BLaER1 (cell line): ENCODE measurements at regions not wholly inside any gene's neighbourhood (a gene's known extent, or its start where the extent isn't known, plus 50 kb on each side); places are given as distances from the start of the nearest gene placed in this dataset.

Experiments used
- H3K27ac ChIP-seq: shearing (Covaris generic); formaldehyde crosslinking; 2 replicates; pipeline ENCODE4 v1.8.1; 2022
- H3K27me3 ChIP-seq: shearing (Covaris generic); formaldehyde crosslinking; 2 replicates; pipeline ENCODE4 v1.8.1; 2022
- H3K36me3 ChIP-seq: shearing (Covaris generic); formaldehyde crosslinking; 2 replicates; pipeline ENCODE4 v1.8.1; 2022
- H3K4me1 ChIP-seq: shearing (Covaris generic); formaldehyde crosslinking; 2 replicates; pipeline ENCODE4 v1.8.1; 2022
- H3K4me2 ChIP-seq: shearing (Covaris generic); formaldehyde crosslinking; 2 replicates; pipeline ENCODE4 v1.8.1; 2022
- H3K4me3 ChIP-seq: shearing (Covaris generic); formaldehyde crosslinking; 2 replicates; pipeline ENCODE4 v1.8.1; 2022
- H3K9ac ChIP-seq: shearing (Covaris generic); formaldehyde crosslinking; 2 replicates; pipeline ENCODE4 v1.8.1; 2022
- H3K9me3 ChIP-seq: shearing (Covaris generic); formaldehyde crosslinking; 2 replicates; pipeline ENCODE4 v1.8.1; 2022
- H4K20me1 ChIP-seq: shearing (Covaris generic); formaldehyde crosslinking; 2 replicates; pipeline ENCODE4 v1.8.1; 2022
- Cebpa-rat ChIP-seq: shearing (Covaris generic); IDR thresholded peaks from 2 replicates; pipeline ENCODE4 v1.8.1; 2022

GRCh38 chr20:41956338-41957074 lies 338.3 kb upstream of the CHD6 start:
- Histone ChIP-seq H3K27me3 (no peaks in the 10 kb centered on the region), H3K9me3 (no peaks in the 10 kb centered on the region), H3K4me2 (no peak overlapping the region), H3K36me3 (no peaks in the 10 kb centered on the region), H3K4me1 (no peaks in the 10 kb centered on the region; the same call in 1 of the 2 replicates), H3K4me3 (no peak overlapping the region), H3K27ac (no peak overlapping the region), H4K20me1 (no peaks in the 10 kb centered on the region), H3K9ac (no peak overlapping the region)
- no peak for TF ChIP-seq Cebpa-rat

- H3K27ac ChIP-seq = no peak overlapping the region
- H3K4me1 ChIP-seq = no peaks in the 10 kb centered on the region
- H3K36me3 ChIP-seq = no peaks in the 10 kb centered on the region
- no peaks in the 10 kb centered on the region for H3K9me3 ChIP-seq
- H3K4me2 ChIP-seq = no peak overlapping the region
- H3K4me3 ChIP-seq = no peak overlapping the region
- H4K20me1 ChIP-seq = no peaks in the 10 kb centered on the region
- H3K9ac ChIP-seq = no peak overlapping the region
- no peaks in the 10 kb centered on the region for H3K27me3 ChIP-seq
- no peak for TF ChIP-seq Cebpa-rat
Measured at GRCh38 chr20:41952166-41952565, 334.0 kb upstream of the CHD6 start.

- Histone ChIP-seq H3K4me2 (no peak overlapping the region), H4K20me1 (no peaks in the 10 kb centered on the region), H3K9me3 (no peaks in the 10 kb centered on the region), H3K4me1 (no peaks in the 10 kb centered on the region), H3K9ac (no peak overlapping the region), H3K4me3 (no peak overlapping the region), H3K27ac (no peak overlapping the region), H3K27me3 (no peaks in the 10 kb centered on the region), H3K36me3 (no peaks in the 10 kb centered on the region)
- no peak for TF ChIP-seq Cebpa-rat
Measured at GRCh38 chr20:41951615-41952014, 333.4 kb upstream of the CHD6 start.

GRCh38 chr20:41939659-41940058 lies 321.5 kb upstream of the CHD6 start:
- H4K20me1 ChIP-seq = no peaks in the 10 kb centered on the region
- no peaks in the 10 kb centered on the region for H3K9me3 ChIP-seq
- no peak overlapping the region for H3K4me3 ChIP-seq
- no peaks in the 10 kb centered on the region for H3K36me3 ChIP-seq
- TF ChIP-seq Cebpa-rat = no peak
- no peaks in the 10 kb centered on the region for H3K27me3 ChIP-seq
- H3K4me2 ChIP-seq = no peak overlapping the region
- H3K27ac ChIP-seq = no peak overlapping the region
- no peak overlapping the region for H3K9ac ChIP-seq
- H3K4me1 ChIP-seq = no peaks in the 10 kb centered on the region

- no peak overlapping the region for H3K9ac ChIP-seq
- no peak overlapping the region for H3K4me2 ChIP-seq
Measured at GRCh38 chr20:41938353-41938752, 320.2 kb upstream of the CHD6 start.

GRCh38 chr20:41935259-41935791 lies 317.1 kb upstream of the CHD6 start:
- TF ChIP-seq Cebpa-rat = no peak
- Histone ChIP-seq H3K27me3 (no peaks in the 10 kb centered on the region), H3K9me3 (no peaks in the 10 kb centered on the region), H3K4me2 (no peak overlapping the region), H3K4me3 (no peak overlapping the region), H3K27ac (no peak overlapping the region), H3K36me3 (no peaks in the 10 kb centered on the region), H3K4me1 (no peaks in the 10 kb centered on the region), H3K9ac (no peak overlapping the region), H4K20me1 (no peaks in the 10 kb centered on the region)

More at GRCh38 chr20:41938353-41938752, 320.2 kb upstream of the CHD6 start:
- Histone ChIP-seq H3K9me3 (no peaks in the 10 kb centered on the region), H3K36me3 (no peaks in the 10 kb centered on the region), H4K20me1 (no peaks in the 10 kb centered on the region), H3K4me1 (no peaks in the 10 kb centered on the region), H3K27me3 (no peaks in the 10 kb centered on the region), H3K4me3 (no peak overlapping the region), H3K27ac (no peak overlapping the region)
- no peak for TF ChIP-seq Cebpa-rat

GRCh38 chr20:41932431-41932830 lies 314.3 kb upstream of the CHD6 start:
- Histone ChIP-seq H3K27ac (no peak overlapping the region), H3K27me3 (no peaks in the 10 kb centered on the region), H3K9ac (no peak overlapping the region), H4K20me1 (no peaks in the 10 kb centered on the region), H3K9me3 (no peaks in the 10 kb centered on the region), H3K4me3 (no peak overlapping the region), H3K4me1 (no peaks in the 10 kb centered on the region), H3K4me2 (no peak overlapping the region), H3K36me3 (no peaks in the 10 kb centered on the region)
- TF ChIP-seq Cebpa-rat = no peak

GRCh38 chr20:41927655-41928054 lies 309.5 kb upstream of the CHD6 start:
- no peaks in the 10 kb centered on the region for H3K36me3 ChIP-seq
- H4K20me1 ChIP-seq = no peaks in the 10 kb centered on the region
- H3K27me3 ChIP-seq = no peaks in the 10 kb centered on the region
- H3K4me2 ChIP-seq = no peak overlapping the region
- no peak overlapping the region for H3K27ac ChIP-seq
- no peak overlapping the region for H3K4me3 ChIP-seq
- no peak overlapping the region for H3K9ac ChIP-seq
- no peaks in the 10 kb centered on the region for H3K9me3 ChIP-seq
- no peak for TF ChIP-seq Cebpa-rat
- H3K4me1 ChIP-seq = no peaks in the 10 kb centered on the region

GRCh38 chr20:41927189-41927588 lies 309.0 kb upstream of the CHD6 start:
- no peaks in the 10 kb centered on the region for H3K4me1 ChIP-seq
- H3K9me3 ChIP-seq = no peaks in the 10 kb centered on the region
- H3K9ac ChIP-seq = no peak overlapping the region
- TF ChIP-seq Cebpa-rat = no peak
- H3K27ac ChIP-seq = no peak overlapping the region
- H4K20me1 ChIP-seq = no peaks in the 10 kb centered on the region
- no peaks in the 10 kb centered on the region for H3K27me3 ChIP-seq
- H3K4me2 ChIP-seq = no peak overlapping the region
- no peak overlapping the region for H3K4me3 ChIP-seq
- no peaks in the 10 kb centered on the region for H3K36me3 ChIP-seq

GRCh38 chr20:41925476-41925875 lies 307.3 kb upstream of the CHD6 start:
- no peak overlapping the region for H3K4me3 ChIP-seq
- no peak overlapping the region for H3K27ac ChIP-seq
- no peaks in the 10 kb centered on the region for H3K27me3 ChIP-seq
- no peak overlapping the region for H3K9ac ChIP-seq
- H3K36me3 ChIP-seq = no peaks in the 10 kb centered on the region
- no peak overlapping the region for H3K4me2 ChIP-seq
- no peaks in the 10 kb centered on the region for H3K9me3 ChIP-seq
- H3K4me1 ChIP-seq = no peaks in the 10 kb centered on the region
- H4K20me1 ChIP-seq = no peaks in the 10 kb centered on the region
- TF ChIP-seq Cebpa-rat = no peak
